ENCODE measurements at regions not wholly inside any gene's neighbourhood (a gene's known extent, or its start where the extent isn't known, plus 50 kb on each side); places are given as distances from the start of the nearest gene placed in this dataset.

- 91 to 93% (median 91%) methylated on average over 10 of the region's 10 CpGs for WGBS, 4 donors
- Histone ChIP-seq H3K9me3 (replicated peaks in 1 of 3) (no peaks in the 10 kb centered on the region), H3K36me3 (replicated peaks in 1 of 2) (no peaks in the 10 kb centered on the region), H3K4me3 (no peak overlapping the region), H3K27ac (no peak overlapping the region), H3K4me1 (replicated peaks in 1 of 2) (peaks cover 1 to 7% of the 10 kb centered on the region in 2 donors), H3K27me3 (no peaks in the 10 kb centered on the region)
- no peak for DNase-seq
- intact Hi-C loops (cut with DNase I), result no loop called here
- no peak for TF ChIP-seq CTCF (IDR thresholded peaks at IDR 0.05)
Observed at GRCh38 chr6:157769776-157770426, 53.1 kb upstream of the SNX9 start.

GRCh38 chr6:157770946-157771345 is 52.1 kb upstream of the SNX9 start:
- WGBS, 4 donors, result 63 to 84% (median 71%) methylated on average over 1 of the region's 1 CpG
- no peak for DNase-seq
- Histone ChIP-seq H3K4me1 (replicated peaks in 1 of 2) (peaks cover 0 to 4% of the 10 kb centered on the region in 2 donors), H3K27me3 (no peaks in the 10 kb centered on the region), H3K36me3 (replicated peaks in 1 of 2) (no peaks in the 10 kb centered on the region), H3K27ac (no peak overlapping the region), H3K4me3 (no peak overlapping the region), H3K9me3 (replicated peaks in 1 of 3) (no peaks in the 10 kb centered on the region)
- intact Hi-C loops (cut with DNase I), result no loop called here
- TF ChIP-seq CTCF (IDR thresholded peaks at IDR 0.05) (no peak), POLR2A (IDR thresholded peaks at IDR 0.05) (no peak)

GRCh38 chr6:157772820-157773219 is 50.2 kb upstream of the SNX9 start:
- intact Hi-C loops (cut with DNase I), result no loop called here
- WGBS, 4 donors, result 88 to 95% (median 91%) methylated on average over 10 of the region's 10 CpGs
- no peak for DNase-seq
- Histone ChIP-seq H3K4me1 (replicated peaks in 1 of 2) (peaks cover 0 to 4% of the 10 kb centered on the region in 2 donors), H3K27me3 (no peaks in the 10 kb centered on the region), H3K9me3 (replicated peaks in 1 of 3) (no peaks in the 10 kb centered on the region), H3K4me3 (no peak overlapping the region), H3K27ac (no peak overlapping the region), H3K36me3 (replicated peaks in 1 of 2) (no peaks in the 10 kb centered on the region)
- TF ChIP-seq CTCF (IDR thresholded peaks at IDR 0.05), result no peak
- no peak for TF ChIP-seq POLR2A (IDR thresholded peaks at IDR 0.05)
